NCI-H1417 treated with DMSO at 0.1 percent for 48 hours (cell line): ENCODE measurements at regions not wholly inside any gene's neighbourhood (a gene's known extent, or its start where the extent isn't known, plus 50 kb on each side); places are given as distances from the start of the nearest gene placed in this dataset.

Experiments
- DNase-seq: peaks from one replicate; lab custom pipeline; 2025; lab: John Stamatoyannopoulos, UW

- no peak for DNase-seq
These were observed 219.0 kb upstream of the CPEB2 start for GRCh38 chr4:14783011-14783877.

GRCh38 chr4:14787221-14787620, 215.1 kb upstream of the CPEB2 start:
- no peak for DNase-seq

GRCh38 chr4:14787894-14788293, 214.4 kb upstream of the CPEB2 start:
- DNase-seq: no peak

- DNase-seq: no peak
These were observed 211.8 kb upstream of the CPEB2 start for GRCh38 chr4:14790494-14790893.

- no peak for DNase-seq
These were observed 209.5 kb upstream of the CPEB2 start for GRCh38 chr4:14792702-14793227.

- DNase-seq: no peak
These were observed 201.3 kb upstream of the CPEB2 start for GRCh38 chr4:14800977-14801376.

GRCh38 chr4:14802596-14802995, 199.7 kb upstream of the CPEB2 start:
- no peak for DNase-seq

- DNase-seq: no peak
These were observed 194.4 kb upstream of the CPEB2 start for GRCh38 chr4:14807856-14808255.

GRCh38 chr4:14809203-14809602, 193.1 kb upstream of the CPEB2 start:
- DNase-seq: no peak

GRCh38 chr4:14810121-14810520, 192.2 kb upstream of the CPEB2 start:
- no peak for DNase-seq

GRCh38 chr4:14810568-14810967, 191.7 kb upstream of the CPEB2 start:
- DNase-seq: no peak

- no peak for DNase-seq
These were observed 190.2 kb upstream of the CPEB2 start for GRCh38 chr4:14812101-14812500.

- DNase-seq: no peak
These were observed 185.5 kb upstream of the CPEB2 start for GRCh38 chr4:14816623-14817261.

- DNase-seq: no peak
These were observed 178.1 kb upstream of the CPEB2 start for GRCh38 chr4:14824189-14824588.

- no peak for DNase-seq
These were observed 175.2 kb upstream of the CPEB2 start for GRCh38 chr4:14827111-14827510.

- no peak for DNase-seq
These were observed 172.5 kb upstream of the CPEB2 start for GRCh38 chr4:14829795-14830194.

GRCh38 chr4:14831416-14831815, 170.9 kb upstream of the CPEB2 start:
- DNase-seq: no peak

- DNase-seq: no peak
These were observed 169.2 kb upstream of the CPEB2 start for GRCh38 chr4:14833053-14833452.

- no peak for DNase-seq
These were observed 167.9 kb upstream of the CPEB2 start for GRCh38 chr4:14834382-14834781.

GRCh38 chr4:14835288-14835687, 167.0 kb upstream of the CPEB2 start:
- no peak for DNase-seq

- DNase-seq: no peak
These were observed 166.4 kb upstream of the CPEB2 start for GRCh38 chr4:14835708-14836425.

- DNase-seq: no peak
These were observed 164.4 kb upstream of the CPEB2 start for GRCh38 chr4:14837860-14838259.
